ENCODE measurements at regions not wholly inside any gene's neighbourhood (a gene's known extent, or its start where the extent isn't known, plus 50 kb on each side); places are given as distances from the start of the nearest gene placed in this dataset.

- Histone ChIP-seq H3K27me3 (ENCODE audit: insufficient read depth) (no peaks in the 10 kb centered on the region), H3K9me2 (no peaks in the 10 kb centered on the region), H3K4me3 (ENCODE audit: low read depth in 2 of 2, low read length in 1 of 2) (no peak overlapping the region), H3K9ac (no peak overlapping the region), H3K4me1 (ENCODE audit: control insufficient read depth in 1 of 2, insufficient read depth in 2 of 2, low read depth in 1 of 2, low read length in 1 of 2) (no peaks in the 10 kb centered on the region), H3K9me3 (no peaks in the 10 kb centered on the region; the same call in 1 of the 2 replicates), H3K27ac (ENCODE audit: low read depth in 2 of 2, low read length in 1 of 2) (no peak overlapping the region), H3F3A (replicated peaks; ENCODE audit: insufficient read depth) (no peaks in the 10 kb centered on the region), H3K4me2 (no peak overlapping the region), H3K79me2 (ENCODE audit: insufficient read depth) (no peaks in the 10 kb centered on the region), H3K36me3 (replicated peaks in 1 of 2; ENCODE audit: control insufficient read depth in 1 of 2, insufficient read depth in 2 of 2, low read length in 1 of 2) (no peaks in the 10 kb centered on the region), H4K20me1 (ENCODE audit: insufficient read depth) (no peaks in the 10 kb centered on the region), H2AFZ (ENCODE audit: low read depth) (no peak overlapping the region)
- DNase-seq, result no peak
- ChIA-PET CTCF (no interaction called here), POLR2A (no interaction called here)
- whole genome bisulfite sequencing (ENCODE audit: low lambda C conversion rate), result 5% methylated on average over 3 of the region's 3 CpGs
- TF ChIP-seq FOSL2 (IDR thresholded peaks at IDR 0.05; ENCODE audit: borderline replicate concordance, low read depth) (no peak), YY1 (IDR thresholded peaks at IDR 0.05; ENCODE audit: low read depth) (no peak), RCOR1 (IDR thresholded peaks at IDR 0.05; ENCODE audit: low read length) (no peak), MEF2A (IDR thresholded peaks at IDR 0.05; ENCODE audit: borderline replicate concordance, low read depth) (no peak), SMC3 (IDR thresholded peaks at IDR 0.05; ENCODE audit: low read depth, low read length) (no peak), NRF1 (IDR thresholded peaks at IDR 0.05; ENCODE audit: low read depth, low read length) (no peak), TAF1 (IDR thresholded peaks at IDR 0.05; ENCODE audit: borderline replicate concordance, low read depth, low read length) (no peak), RFX5 (IDR thresholded peaks at IDR 0.05; ENCODE audit: low read length) (no peak), TEAD4 (IDR thresholded peaks at IDR 0.05; ENCODE audit: borderline replicate concordance, insufficient read depth) (no peak), TCF12 (IDR thresholded peaks at IDR 0.05) (no peak), EP300 (IDR thresholded peaks at IDR 0.05; ENCODE audit: borderline replicate concordance in 1 of 2, low read depth in 1 of 2, low read length in 1 of 2) (no peak), PBX3 (IDR thresholded peaks at IDR 0.05) (no peak), FOXM1 (IDR thresholded peaks at IDR 0.05; ENCODE audit: low read depth) (no peak), NFIC (IDR thresholded peaks at IDR 0.05; ENCODE audit: borderline replicate concordance) (no peak)
- TF ChIP-seq, protein P1, sequence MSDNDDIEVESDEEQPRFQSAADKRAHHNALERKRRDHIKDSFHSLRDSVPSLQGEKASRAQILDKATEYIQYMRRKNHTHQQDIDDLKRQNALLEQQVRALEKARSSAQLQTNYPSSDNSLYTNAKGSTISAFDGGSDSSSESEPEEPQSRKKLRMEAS (IDR thresholded peaks at IDR 0.05; ENCODE audit: low read depth), result no peak
- TF ChIP-seq, protein P2, sequence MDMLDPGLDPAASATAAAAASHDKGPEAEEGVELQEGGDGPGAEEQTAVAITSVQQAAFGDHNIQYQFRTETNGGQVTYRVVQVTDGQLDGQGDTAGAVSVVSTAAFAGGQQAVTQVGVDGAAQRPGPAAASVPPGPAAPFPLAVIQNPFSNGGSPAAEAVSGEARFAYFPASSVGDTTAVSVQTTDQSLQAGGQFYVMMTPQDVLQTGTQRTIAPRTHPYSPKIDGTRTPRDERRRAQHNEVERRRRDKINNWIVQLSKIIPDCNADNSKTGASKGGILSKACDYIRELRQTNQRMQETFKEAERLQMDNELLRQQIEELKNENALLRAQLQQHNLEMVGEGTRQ (IDR thresholded peaks at IDR 0.05; ENCODE audit: borderline replicate concordance, low read depth, low read length), result no peak
- TF ChIP-seq, protein P3, sequence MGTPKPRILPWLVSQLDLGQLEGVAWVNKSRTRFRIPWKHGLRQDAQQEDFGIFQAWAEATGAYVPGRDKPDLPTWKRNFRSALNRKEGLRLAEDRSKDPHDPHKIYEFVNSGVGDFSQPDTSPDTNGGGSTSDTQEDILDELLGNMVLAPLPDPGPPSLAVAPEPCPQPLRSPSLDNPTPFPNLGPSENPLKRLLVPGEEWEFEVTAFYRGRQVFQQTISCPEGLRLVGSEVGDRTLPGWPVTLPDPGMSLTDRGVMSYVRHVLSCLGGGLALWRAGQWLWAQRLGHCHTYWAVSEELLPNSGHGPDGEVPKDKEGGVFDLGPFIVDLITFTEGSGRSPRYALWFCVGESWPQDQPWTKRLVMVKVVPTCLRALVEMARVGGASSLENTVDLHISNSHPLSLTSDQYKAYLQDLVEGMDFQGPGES (IDR thresholded peaks at IDR 0.05; ENCODE audit: low read depth, low read length), result no peak
Observed at GRCh38 chr20:60170116-60170515, 211.9 kb downstream of the CDH26 start.

GRCh38 chr20:60171313-60171712 lies 213.1 kb downstream of the CDH26 start:
- Histone ChIP-seq H3K9me2 (no peaks in the 10 kb centered on the region), H3K4me2 (no peak overlapping the region), H3K9ac (no peak overlapping the region), H3K27me3 (ENCODE audit: insufficient read depth) (no peaks in the 10 kb centered on the region), H4K20me1 (ENCODE audit: insufficient read depth) (no peaks in the 10 kb centered on the region), H3K79me2 (ENCODE audit: insufficient read depth) (no peaks in the 10 kb centered on the region), H3K9me3 (no peaks in the 10 kb centered on the region; the same call in 1 of the 2 replicates), H3K27ac (ENCODE audit: low read depth in 2 of 2, low read length in 1 of 2) (no peak overlapping the region), H3K4me3 (ENCODE audit: low read depth in 2 of 2, low read length in 1 of 2) (no peak overlapping the region), H2AFZ (ENCODE audit: low read depth) (no peak overlapping the region), H3K4me1 (ENCODE audit: control insufficient read depth in 1 of 2, insufficient read depth in 2 of 2, low read depth in 1 of 2, low read length in 1 of 2) (no peaks in the 10 kb centered on the region), H3F3A (replicated peaks; ENCODE audit: insufficient read depth) (no peaks in the 10 kb centered on the region), H3K36me3 (replicated peaks in 1 of 2; ENCODE audit: control insufficient read depth in 1 of 2, insufficient read depth in 2 of 2, low read length in 1 of 2) (no peaks in the 10 kb centered on the region)
- POLR2A ChIA-PET, result no interaction called here
- CTCF ChIA-PET, result no interaction called here
- DNase-seq, result no peak
- TF ChIP-seq TCF12 (IDR thresholded peaks at IDR 0.05) (no peak), EP300 (IDR thresholded peaks at IDR 0.05; ENCODE audit: borderline replicate concordance in 1 of 2, low read depth in 1 of 2, low read length in 1 of 2) (no peak), SMC3 (IDR thresholded peaks at IDR 0.05; ENCODE audit: low read depth, low read length) (no peak), JUND (IDR thresholded peaks at IDR 0.05) (no peak), FOSL2 (IDR thresholded peaks at IDR 0.05; ENCODE audit: borderline replicate concordance, low read depth) (no peak), SIN3A (IDR thresholded peaks at IDR 0.05; ENCODE audit: borderline replicate concordance, low read depth, low read length) (no peak), CTCF (IDR thresholded peaks at IDR 0.05) (no peak), TEAD4 (IDR thresholded peaks at IDR 0.05; ENCODE audit: borderline replicate concordance, insufficient read depth) (no peak), RXRA (IDR thresholded peaks at IDR 0.05; ENCODE audit: borderline replicate concordance, low read depth) (no peak), EZH2phosphoT487 (IDR thresholded peaks at IDR 0.05; ENCODE audit: borderline replicate concordance, low read depth) (no peak)
- TF ChIP-seq, protein P2 (IDR thresholded peaks at IDR 0.05; ENCODE audit: borderline replicate concordance, low read depth, low read length), result no peak

Measured in SK-N-SH (cell line).